GM18858 (cell line): ENCODE measurements at regions not wholly inside any gene's neighbourhood (a gene's known extent, or its start where the extent isn't known, plus 50 kb on each side); places are given as distances from the start of the nearest gene placed in this dataset.

ENCODE experiments used
- ATAC-seq: cut with Tn5 transposase; IDR thresholded peaks from one replicate; pipeline ENCODE4 v1.9.1; 2021; ENCODE audit not compliant: unreplicated experiment

- no peak for ATAC-seq
These were observed 134.7 kb upstream of the AGR3 start for GRCh38 chr7:17016402-17017010.

- no peak for ATAC-seq
These were observed 137.3 kb upstream of the AGR3 start for GRCh38 chr7:17019106-17019505.

DNA sequence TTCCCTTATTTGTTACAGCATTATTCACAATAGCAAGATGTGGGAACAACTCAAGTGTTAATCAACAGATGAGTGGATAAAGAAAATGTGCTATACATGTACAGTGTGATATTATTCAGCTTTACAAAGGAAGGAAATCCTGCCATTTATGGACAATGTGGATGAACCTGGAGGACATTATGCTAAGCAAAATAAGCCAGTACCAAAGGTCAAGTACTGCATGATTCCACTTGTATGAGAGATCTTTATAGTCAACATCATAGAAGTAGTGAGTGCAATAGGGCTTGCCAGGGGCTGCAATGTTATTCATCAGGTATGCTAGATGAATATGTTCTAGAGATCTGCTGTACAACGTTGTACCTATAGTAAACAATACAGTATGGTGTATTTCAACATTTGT is 138.5 kb upstream of the AGR3 start:
- no peak for ATAC-seq

DNA sequence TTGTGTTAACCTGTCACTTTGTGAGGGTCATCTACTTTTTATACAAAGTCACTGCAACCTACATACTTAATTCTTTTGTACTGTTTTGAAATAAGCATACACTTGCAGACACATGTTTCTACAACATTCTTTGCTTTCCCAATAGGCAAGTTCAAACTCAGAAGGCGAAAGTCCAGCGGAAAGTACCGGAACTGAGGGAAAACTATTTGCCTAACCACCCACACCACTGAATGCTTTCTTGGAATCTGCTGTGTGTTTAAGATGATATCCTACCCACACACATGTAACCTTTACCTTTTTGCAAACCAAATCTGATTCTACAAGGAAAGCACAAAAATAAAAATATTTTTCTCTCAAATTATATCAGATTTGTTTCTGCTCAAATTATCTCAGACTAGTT is 139.4 kb upstream of the AGR3 start:
- no peak for ATAC-seq

GRCh38 chr7:17022920-17023319 is 141.1 kb upstream of the AGR3 start:
- ATAC-seq = no peak

DNA sequence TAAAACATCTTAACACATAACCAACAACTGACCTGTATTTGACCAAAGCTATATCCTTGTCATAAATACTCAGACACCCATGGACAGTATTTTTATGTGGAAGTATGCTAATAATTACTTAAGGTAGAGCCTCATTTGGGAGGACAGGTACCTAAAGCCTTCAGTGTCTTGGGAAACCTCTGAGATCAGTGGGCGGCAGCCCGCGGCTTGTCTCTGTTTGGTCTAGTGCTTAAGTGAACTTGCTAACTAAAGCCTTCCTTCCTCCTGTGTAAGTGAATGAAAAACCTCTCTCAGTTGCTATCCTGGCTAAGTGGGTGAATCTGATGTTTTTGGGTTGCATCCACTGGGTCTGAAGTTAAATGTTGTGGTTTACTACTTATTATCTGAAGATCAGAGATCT is 144.5 kb upstream of the AGR3 start:
- no peak for ATAC-seq

DNA sequence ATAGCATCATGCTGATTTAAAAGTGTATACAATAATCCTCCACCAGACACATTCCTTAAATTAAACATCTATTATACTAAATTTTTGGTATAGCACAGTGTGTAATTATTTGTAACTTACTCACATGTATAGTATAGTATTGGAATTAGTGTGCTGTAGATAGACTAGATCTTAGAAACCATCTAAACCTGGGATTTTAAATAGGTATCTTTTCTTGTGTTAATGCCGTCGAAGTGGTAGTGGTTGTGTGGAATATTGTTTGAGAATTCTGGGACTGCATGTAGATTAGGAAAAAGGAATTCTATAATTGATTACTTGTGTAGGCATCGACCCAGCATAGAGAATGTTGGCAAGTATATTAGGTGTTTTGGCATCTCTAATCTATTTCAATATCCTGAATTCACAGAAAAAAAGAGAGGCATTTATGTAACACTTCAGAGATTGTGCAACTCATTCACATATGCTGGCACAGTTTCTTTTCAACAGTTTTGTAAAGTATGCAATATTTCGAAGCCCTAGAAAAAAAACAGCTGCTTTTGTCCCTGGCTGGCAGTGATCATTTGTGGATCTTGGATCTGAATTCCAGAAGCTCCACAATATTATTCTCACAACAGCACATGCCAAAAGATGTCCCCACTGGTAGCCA is 145.5 kb upstream of the AGR3 start:
- ATAC-seq = no peak

GRCh38 chr7:17027789-17028152 is 146.0 kb upstream of the AGR3 start:
- ATAC-seq = no peak

GRCh38 chr7:17029150-17029549 is 147.4 kb upstream of the AGR3 start:
- ATAC-seq = no peak

GRCh38 chr7:17030559-17030958 is 148.8 kb upstream of the AGR3 start:
- ATAC-seq = no peak

DNA sequence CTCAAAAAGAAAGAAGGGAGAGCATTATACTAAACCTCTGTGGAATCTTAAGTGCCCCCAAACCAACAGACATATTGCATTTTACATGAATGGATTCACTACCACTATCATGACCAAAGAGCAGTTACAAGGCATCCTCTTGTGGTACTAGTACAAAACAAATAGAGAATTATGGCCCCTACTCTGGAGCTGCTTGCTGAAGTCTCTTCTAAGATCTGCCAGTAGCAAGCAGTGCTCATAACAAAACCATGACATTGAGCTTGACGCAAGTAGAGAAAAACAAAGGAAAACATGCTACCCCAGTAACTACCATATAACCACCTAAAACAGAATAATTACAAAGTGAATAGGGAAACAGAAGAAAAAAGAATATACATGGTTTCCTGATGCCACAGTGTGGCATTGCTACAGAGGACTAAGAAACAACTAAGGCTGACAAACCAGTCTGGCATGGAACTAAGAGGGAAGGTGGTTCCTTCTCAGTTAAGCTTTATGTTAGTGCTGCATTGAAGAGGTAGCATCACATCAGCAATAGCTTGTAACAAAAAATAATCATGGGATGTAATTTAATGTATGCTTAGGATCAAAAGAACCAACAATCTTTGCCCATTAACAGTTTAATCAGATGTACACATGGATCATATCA is 150.2 kb upstream of the AGR3 start:
- no peak for ATAC-seq

DNA sequence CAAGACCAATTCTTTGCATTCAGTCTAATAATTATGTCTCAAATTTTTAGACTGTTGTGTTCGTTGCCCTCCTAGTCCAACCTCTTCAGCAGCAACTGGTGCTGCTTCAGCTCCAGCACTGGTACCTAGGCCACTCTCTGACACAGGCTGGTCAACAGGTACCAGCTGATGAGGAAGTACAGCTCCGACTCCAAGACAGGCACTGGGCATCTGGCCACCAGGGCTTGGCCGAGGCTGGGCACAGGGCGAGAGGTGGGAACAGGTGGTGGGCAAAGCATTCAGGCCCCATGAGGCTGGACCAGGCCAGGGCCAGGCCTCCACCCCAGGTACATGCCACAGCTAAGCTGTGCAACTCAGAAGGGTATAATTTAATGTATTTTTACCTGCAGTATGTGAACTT is 151.5 kb upstream of the AGR3 start:
- ATAC-seq = no peak

- ATAC-seq = no peak
These were observed 154.8 kb upstream of the AGR3 start for GRCh38 chr7:17036584-17036983.

- ATAC-seq = no peak
These were observed 155.6 kb upstream of the AGR3 start for GRCh38 chr7:17037356-17037755.

- ATAC-seq = no peak
These were observed 156.5 kb upstream of the AGR3 start for GRCh38 chr7:17038160-17038782.

GRCh38 chr7:17038783-17039170 is 157.0 kb upstream of the AGR3 start:
- no peak for ATAC-seq

GRCh38 chr7:17039372-17039771 is 157.6 kb upstream of the AGR3 start:
- no peak for ATAC-seq

DNA sequence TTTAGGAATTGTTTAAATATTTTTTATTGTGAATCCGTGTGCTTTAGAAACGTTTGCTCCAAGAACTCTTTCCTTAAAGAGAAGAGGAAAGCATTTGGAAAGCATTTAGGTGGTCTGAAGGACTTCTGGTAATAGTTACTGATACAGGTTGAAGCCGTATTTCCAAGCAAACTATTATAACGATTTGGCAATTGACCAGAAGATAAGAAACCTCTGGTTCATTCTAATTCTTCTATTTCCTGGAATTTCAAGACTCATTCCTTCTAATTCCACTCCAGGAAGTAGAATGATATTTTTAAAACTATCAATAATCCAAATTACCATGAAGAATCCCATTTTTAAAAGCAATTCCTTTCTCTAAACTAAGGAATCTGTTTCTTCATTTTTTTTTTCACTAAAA is 158.9 kb upstream of the AGR3 start:
- no peak for ATAC-seq

DNA sequence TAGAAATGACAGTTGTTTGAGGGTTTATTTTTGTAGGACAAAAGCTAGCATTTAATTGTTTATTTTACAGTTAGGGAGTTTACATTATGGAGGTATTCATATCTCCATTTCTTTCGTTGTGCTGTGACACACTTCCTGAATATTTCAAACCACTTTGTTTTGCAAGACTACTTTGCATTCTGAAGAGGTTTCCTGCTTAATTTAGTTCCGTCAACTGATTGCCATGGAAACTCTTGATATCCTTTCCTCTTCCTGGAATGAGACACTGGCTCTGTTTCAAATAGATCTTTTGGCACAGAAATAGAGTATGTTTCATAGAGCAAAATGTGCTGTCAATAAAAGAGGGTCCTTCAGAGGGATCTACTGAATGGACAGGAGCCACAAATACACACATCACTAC is 159.5 kb upstream of the AGR3 start:
- no peak for ATAC-seq

- no peak for ATAC-seq
These were observed 160.4 kb upstream of the AGR3 start for GRCh38 chr7:17042211-17042610.

- no peak for ATAC-seq
These were observed 161.5 kb upstream of the AGR3 start for GRCh38 chr7:17043012-17043877.
